MCF 10A (cell line): ENCODE measurements at regions not wholly inside any gene's neighbourhood (a gene's known extent, or its start where the extent isn't known, plus 50 kb on each side); places are given as distances from the start of the nearest gene placed in this dataset.

ENCODE experiments used
- BruUV-seq: library from RNA; stranded (reverse); fragments of 400-500 nt; replicated peaks from 2 replicates; lab custom pipeline; 2021; lab: Mats Ljungman, UMichigan
- CTCF ChIA-PET: fragments of 300-600 bp; sonication (Branson Sonifier 250); formaldehyde crosslinking; extraction: SDS; loops from one replicate; lab custom pipeline; 2021; ENCODE audit warnings: antibody characterized with exemption, inconsistent platforms; lab: Yijun Ruan, JAX
- POLR2A ChIA-PET: fragments of 300-600, 350-650 bp; sonication (Branson Sonifier 250); formaldehyde crosslinking; extraction: SDS; loops from one replicate; lab custom pipeline; 2020; ENCODE audit warnings: antibody characterized with exemption, inconsistent platforms; lab: Yijun Ruan, JAX
- DNase-seq: peaks from one replicate; pipeline ENCODE4 v3.0.0-alpha.2; 2018; ENCODE audit not compliant: unreplicated experiment
- H3K27ac Mint-ChIP-seq: one replicate; pipeline ENCODE4 v1.8.0; 2022; ENCODE audit warnings: mild to moderate bottlenecking, low read depth, mixed read lengths; ENCODE audit not compliant: unreplicated experiment
- H3K27me3 Mint-ChIP-seq: one replicate; pipeline ENCODE4 v1.8.0; 2022; ENCODE audit warnings: mixed read lengths; ENCODE audit not compliant: insufficient read depth, unreplicated experiment
- H3K36me3 Mint-ChIP-seq: one replicate; pipeline ENCODE4 v1.8.0; 2022; ENCODE audit warnings: mild to moderate bottlenecking, moderate library complexity, mixed read lengths; ENCODE audit not compliant: insufficient read depth, unreplicated experiment
- H3K4me1 Mint-ChIP-seq: one replicate; pipeline ENCODE4 v1.8.0; 2022; ENCODE audit warnings: mixed read lengths; ENCODE audit not compliant: insufficient read depth, unreplicated experiment
- H3K4me3 Mint-ChIP-seq: one replicate; pipeline ENCODE4 v1.8.0; 2022; ENCODE audit warnings: mild to moderate bottlenecking, moderate library complexity, mixed read lengths; ENCODE audit not compliant: unreplicated experiment
- H3K9me3 Mint-ChIP-seq: one replicate; pipeline ENCODE4 v1.8.0; 2022; ENCODE audit warnings: mixed read lengths; ENCODE audit not compliant: unreplicated experiment
- CTCF ChIP-seq: fragments of 200-600 bp; IDR thresholded peaks from one replicate; pipeline ENCODE4 v1.8.0; 2022; ENCODE audit warnings: antibody characterized with exemption, mild to moderate bottlenecking; ENCODE audit not compliant: unreplicated experiment
- intact Hi-C: fragments of 100-400 bp; cut with micrococcal nuclease; formaldehyde crosslinking; loops from 2 replicates; pipeline ENCODE4 v1.14.1; 2022

- no peak for DNase-seq
- intact Hi-C loops, result no loop called here
- CTCF ChIA-PET, result no interaction called here
- no TSS peak for BruUV-seq
- Mint-ChIP-seq H3K36me3 (no peaks in the 10 kb centered on the region), H3K27me3 (no peaks in the 10 kb centered on the region), H3K27ac (no peak overlapping the region), H3K9me3 (peaks cover 7% of the 10 kb centered on the region), H3K4me1 (no peaks in the 10 kb centered on the region), H3K4me3 (no peak overlapping the region)
- POLR2A ChIA-PET, result no interaction called here
- TF ChIP-seq CTCF, result no peak
Observed at GRCh38 chr9:24095246-24095645, 269.2 kb upstream of the ELAVL2 start.

- BruUV-seq, result no TSS peak
- H3K4me3 Mint-ChIP-seq, result no peak overlapping the region
- no peak overlapping the region for H3K27ac Mint-ChIP-seq
- no peaks in the 10 kb centered on the region for H3K4me1 Mint-ChIP-seq
- TF ChIP-seq CTCF, result no peak
- intact Hi-C loops, result no loop called here
- no peaks in the 10 kb centered on the region for H3K27me3 Mint-ChIP-seq
- ChIA-PET POLR2A (no interaction called here), CTCF (interaction anchor here (0.7 kb wide), 1 partner anchor 742 kb away, joined by 3 read pairs; no protein-coding TSS in a partner anchor)
- peaks cover 7% of the 10 kb centered on the region for H3K9me3 Mint-ChIP-seq
- no peaks in the 10 kb centered on the region for H3K36me3 Mint-ChIP-seq
- DNase-seq, result no peak
Observed at GRCh38 chr9:24090566-24090965, 264.5 kb upstream of the ELAVL2 start.

- no peaks in the 10 kb centered on the region for H3K36me3 Mint-ChIP-seq
- TF ChIP-seq CTCF, result no peak
- ChIA-PET CTCF (no interaction called here), POLR2A (no interaction called here)
- DNase-seq, result no peak
- no peak overlapping the region for H3K4me3 Mint-ChIP-seq
- no peaks in the 10 kb centered on the region for H3K27me3 Mint-ChIP-seq
- BruUV-seq, result no TSS peak
- H3K27ac Mint-ChIP-seq, result no peak overlapping the region
- H3K9me3 Mint-ChIP-seq, result no peaks in the 10 kb centered on the region
- no peaks in the 10 kb centered on the region for H3K4me1 Mint-ChIP-seq
- intact Hi-C loops, result no loop called here
Observed at GRCh38 chr9:24073666-24074065, 247.6 kb upstream of the ELAVL2 start.

- no TSS peak for BruUV-seq
- H3K4me3 Mint-ChIP-seq, result no peak overlapping the region
- ChIA-PET CTCF (no interaction called here), POLR2A (no interaction called here)
- no peaks in the 10 kb centered on the region for H3K4me1 Mint-ChIP-seq
- DNase-seq, result no peak
- no peaks in the 10 kb centered on the region for H3K36me3 Mint-ChIP-seq
- no peak overlapping the region for H3K27ac Mint-ChIP-seq
- no peak for TF ChIP-seq CTCF
- intact Hi-C loops, result no loop called here
- H3K9me3 Mint-ChIP-seq, result no peaks in the 10 kb centered on the region
- no peaks in the 10 kb centered on the region for H3K27me3 Mint-ChIP-seq
Observed at GRCh38 chr9:24073007-24073592, 247.1 kb upstream of the ELAVL2 start.
